NOMO-1 (cell line): ENCODE measurements at regions not wholly inside any gene's neighbourhood (a gene's known extent, or its start where the extent isn't known, plus 50 kb on each side); places are given as distances from the start of the nearest gene placed in this dataset.
"Not testable (repeated sequence)": the region's sequence is repeated elsewhere in the genome, so short reads cannot be mapped to it uniquely, and the experiment has no call there.

Experiments used
- DNase-seq, 2 experiments: peaks; one replicate each; lab custom pipeline; 2025; ENCODE audit not compliant: unreplicated experiment in 2 of 2; lab: John Stamatoyannopoulos, UW

- no peak for DNase-seq
Observed at GRCh38 chr21:35982717-35983116, 77.6 kb downstream of the SETD4 start.

- no peak for DNase-seq
Observed at GRCh38 chr21:35981514-35982070, 78.7 kb downstream of the SETD4 start.

DNA sequence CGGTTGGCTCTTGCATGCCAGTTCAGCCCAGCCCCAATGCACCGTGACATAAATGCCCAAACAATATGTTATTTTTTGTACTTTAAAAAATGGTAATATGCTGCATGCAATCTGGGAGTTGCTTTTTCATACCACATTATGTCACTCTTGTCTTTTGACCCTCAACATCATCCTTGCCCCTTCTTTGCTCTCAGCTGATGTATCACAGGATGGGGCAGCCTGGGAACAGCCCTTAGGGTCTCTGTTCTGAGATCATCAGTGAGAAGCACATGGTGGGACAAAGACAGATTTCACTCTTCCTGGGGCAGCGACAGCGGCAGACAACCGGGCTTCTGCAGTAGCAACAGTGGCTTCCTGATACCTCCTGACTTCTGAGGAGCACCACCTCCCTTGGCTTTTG is 79.5 kb downstream of the SETD4 start:
- DNase-seq: no peak

DNA sequence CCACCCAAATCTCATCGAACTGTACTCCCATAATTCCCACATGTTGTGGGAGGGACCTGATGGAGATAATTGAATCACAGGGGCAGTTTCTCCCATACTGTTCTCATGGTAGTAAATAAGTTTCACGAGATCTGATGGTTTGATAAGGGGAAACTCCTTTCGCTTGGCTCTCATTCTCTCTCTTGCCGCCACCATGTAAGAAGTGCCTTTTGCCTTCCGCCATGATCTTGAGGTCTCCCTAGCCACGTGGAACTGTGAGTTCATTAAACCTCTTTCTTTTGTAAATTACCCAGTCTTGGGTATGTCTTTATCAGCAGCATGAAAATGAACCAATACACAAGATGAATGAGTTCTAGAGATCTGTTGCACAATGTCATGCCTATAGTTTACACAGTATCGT is 82.5 kb downstream of the SETD4 start:
- DNase-seq: not testable (repeated sequence)

- DNase-seq: no peak
Observed at GRCh38 chr21:35976929-35977328, 83.4 kb downstream of the SETD4 start.

DNA sequence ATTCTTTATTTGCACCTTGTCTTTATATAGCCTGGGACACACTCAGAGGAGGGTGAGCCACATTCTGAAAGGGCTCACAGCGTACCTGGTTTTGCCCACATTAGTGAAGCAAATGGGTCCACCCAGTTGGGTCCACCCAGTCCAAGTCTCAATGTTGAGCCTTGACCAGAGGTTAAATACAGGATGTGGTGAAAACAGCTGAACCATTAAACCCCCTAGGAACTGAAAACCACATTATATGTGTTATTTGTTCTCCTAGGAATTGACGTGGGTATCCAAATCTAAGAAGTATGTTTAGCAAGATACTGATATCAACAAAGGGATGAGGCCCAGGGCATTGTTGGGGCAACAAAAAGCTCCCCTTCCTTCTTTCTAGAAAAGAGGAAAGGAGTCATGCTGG is 83.8 kb downstream of the SETD4 start:
- no peak for DNase-seq

DNA sequence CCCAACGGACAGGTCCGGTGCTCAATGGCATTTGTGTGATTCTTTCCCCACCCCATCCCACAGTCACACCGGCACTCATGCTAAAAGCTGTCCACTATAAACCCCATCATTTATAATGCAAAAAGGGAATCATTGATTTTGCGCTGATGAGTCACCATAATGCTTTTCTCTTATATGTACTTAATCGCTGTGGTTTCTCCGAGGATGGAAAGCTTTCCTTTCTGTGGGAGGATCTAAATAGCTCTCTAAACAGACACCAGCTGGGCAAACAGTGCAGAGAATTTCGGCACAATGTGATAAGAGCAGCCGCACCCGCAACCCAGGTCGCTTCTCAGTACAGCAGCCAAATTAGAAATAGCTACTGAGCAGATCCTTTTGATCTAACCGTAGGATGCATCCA is 85.6 kb downstream of the SETD4 start:
- peak in 1 of 2 experiments; percentile 12 for DNase-seq

DNA sequence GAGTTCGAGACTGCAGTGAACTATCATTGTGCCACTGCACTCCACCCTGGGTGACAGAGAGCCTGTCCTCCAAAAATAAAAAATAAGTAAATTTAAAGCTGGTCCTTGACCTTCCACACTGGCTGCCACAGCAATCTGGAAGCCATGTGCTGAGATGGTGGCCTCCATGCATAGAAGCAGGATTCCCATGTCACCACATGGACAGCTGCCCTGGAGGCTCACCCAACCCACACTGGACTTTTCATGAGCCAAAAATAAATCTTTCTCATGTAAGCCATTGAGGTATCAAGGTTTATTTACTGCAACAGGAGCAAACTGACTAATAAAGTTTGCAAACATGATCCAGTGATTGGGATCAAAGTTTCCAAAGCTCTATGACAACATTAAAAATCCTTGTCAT is 88.5 kb downstream of the SETD4 start:
- no peak for DNase-seq

GRCh38 chr21:35969281-35969680 is 91.0 kb downstream of the SETD4 start:
- no peak for DNase-seq

DNA sequence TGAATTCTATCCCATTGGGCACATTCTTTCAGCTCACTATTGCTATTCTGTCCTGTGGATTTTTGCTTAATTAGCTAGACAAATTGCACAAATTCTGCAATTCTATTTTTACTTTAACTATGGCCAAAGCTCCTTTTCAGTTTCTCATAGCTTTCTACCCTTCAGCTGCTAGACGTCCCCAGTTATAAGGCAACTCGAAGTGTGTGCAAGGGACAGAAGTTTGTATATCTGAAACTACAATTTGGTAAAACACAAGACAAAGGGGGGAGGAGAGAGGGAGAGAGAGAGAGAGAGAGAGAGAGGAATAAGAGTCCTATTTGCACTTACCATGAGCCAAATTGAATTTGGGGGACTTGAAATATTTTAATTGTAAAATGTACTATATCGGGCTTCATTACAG is 91.8 kb downstream of the SETD4 start:
- no peak for DNase-seq

GRCh38 chr21:35965699-35966098 is 94.6 kb downstream of the SETD4 start:
- DNase-seq: no peak

DNA sequence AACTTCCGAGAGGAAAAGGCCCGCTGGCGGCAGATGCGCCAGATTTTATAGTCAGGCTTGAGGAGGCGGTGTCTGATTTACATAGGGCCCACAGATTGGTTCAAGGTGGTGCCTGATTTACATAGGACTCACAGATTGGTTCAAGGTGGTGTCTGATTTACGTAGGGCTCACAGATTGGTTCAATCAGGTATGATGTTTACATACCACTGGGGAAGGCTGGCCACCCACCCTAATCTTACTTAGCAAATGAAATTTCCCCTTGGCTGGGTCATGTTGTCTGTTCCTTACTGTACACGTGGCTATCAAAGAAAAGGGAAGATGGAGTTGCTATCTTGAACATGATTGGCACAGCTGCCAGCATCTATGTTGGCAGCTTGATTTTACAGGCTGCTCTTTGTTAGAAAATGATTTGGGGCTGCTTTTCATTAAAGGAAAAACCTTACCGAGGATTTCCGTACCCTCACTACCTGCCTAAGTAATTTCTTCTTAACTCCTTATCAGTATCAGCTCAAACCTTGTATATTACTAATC is 96.3 kb downstream of the SETD4 start:
- no peak for DNase-seq

GRCh38 chr21:35962917-35963316 is 97.4 kb downstream of the SETD4 start:
- no peak for DNase-seq

- no peak for DNase-seq
Observed at GRCh38 chr21:35954066-35954465, 106.3 kb downstream of the SETD4 start.

GRCh38 chr21:35953597-35953996 is 106.7 kb downstream of the SETD4 start:
- no peak for DNase-seq

GRCh38 chr21:35952651-35953340 is 107.5 kb downstream of the SETD4 start:
- no peak for DNase-seq

DNA sequence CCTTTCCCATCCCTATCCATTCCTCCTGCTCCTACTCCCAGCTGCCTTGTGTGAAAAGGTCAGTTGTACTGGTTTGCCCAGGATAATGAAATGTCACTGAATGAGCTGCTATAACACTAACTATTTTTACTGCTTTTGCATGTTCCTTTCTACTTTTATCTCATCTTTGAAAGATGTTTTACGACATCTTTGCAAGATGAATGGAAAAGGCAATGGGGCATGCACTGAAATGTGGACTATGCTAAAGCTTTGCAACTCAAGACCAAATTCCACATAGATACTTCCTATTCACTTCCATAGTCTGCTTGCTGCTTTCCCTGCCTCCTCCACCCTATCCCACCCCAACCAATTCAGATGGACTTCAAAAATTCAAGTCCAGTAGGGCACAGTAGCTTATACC is 111.3 kb downstream of the SETD4 start:
- DNase-seq: no peak

GRCh38 chr21:35945089-35945671 is 115.1 kb downstream of the SETD4 start:
- DNase-seq: no peak

DNA sequence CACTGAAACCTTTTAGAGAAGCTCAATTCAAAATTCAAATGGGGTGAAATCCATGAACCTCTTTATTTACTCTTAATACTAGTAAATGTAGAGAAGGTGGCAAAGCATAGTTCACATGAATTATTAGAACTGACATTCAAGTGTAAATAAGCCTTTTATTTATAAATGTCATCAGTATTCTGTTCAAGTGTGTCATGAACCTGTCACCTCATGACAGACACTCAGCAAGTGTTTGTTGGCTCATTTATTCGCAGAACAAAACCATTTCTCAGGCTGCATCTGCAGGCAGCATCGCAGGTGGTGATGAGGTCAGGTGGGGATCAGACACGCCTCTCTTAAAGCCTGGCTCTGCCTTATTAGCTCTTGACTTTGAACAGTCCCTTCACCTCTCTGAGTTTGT is 116.6 kb downstream of the SETD4 start:
- no peak for DNase-seq

DNA sequence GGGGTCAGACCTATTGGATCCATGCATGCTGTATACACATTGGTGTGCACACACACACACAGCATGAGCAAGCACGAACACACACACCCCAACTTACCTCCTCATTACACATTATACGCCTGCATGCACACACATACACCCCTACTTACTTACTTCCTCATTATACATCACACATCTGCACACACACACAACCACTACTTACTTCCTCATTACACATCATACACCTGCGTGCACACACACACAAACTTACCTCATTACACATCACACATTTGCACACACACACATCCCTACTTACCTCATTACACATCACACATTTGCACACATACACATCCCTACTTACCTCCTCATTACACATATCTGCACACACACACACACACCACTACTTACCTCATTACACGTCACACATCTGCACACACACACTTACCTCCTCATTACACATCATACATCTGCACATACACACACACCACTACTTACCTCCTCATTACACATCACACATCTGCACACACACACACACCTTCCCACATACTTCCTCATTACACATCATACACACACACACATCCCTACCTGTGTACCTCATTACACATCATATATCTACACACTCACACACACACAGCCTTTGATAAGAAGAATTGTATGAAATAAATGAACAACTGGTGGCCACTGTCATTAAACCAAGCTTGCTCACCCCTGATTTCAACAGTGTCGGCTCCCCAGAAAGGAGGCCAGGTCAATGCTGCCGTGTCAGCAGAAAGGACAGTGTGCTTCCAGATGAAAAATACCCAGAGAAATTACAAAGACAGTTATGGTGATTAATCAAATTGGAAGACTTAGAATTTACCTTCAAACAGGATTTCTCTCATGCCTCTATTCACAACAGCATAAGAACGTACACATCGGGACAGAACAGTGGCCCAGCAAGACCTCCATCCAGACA is 117.8 kb downstream of the SETD4 start:
- peak; percentile 14 to 27 for DNase-seq
